ENCODE measurements at regions not wholly inside any gene's neighbourhood (a gene's known extent, or its start where the extent isn't known, plus 50 kb on each side); places are given as distances from the start of the nearest gene placed in this dataset.
A peak's percentile ranks its signal among the peaks of the same experiment; 100 is the strongest.
"Not testable (repeated sequence)": the region's sequence is repeated elsewhere in the genome, so short reads cannot be mapped to it uniquely, and the experiment has no call there.

GRCh38 chr6:167230288-167230687 lies 60.8 kb upstream of the UNC93A start:
- no peak for DNase-seq

- DNase-seq, result no peak
Observed at GRCh38 chr6:167232356-167232755, 58.8 kb upstream of the UNC93A start.

GRCh38 chr6:167233490-167233889 lies 57.6 kb upstream of the UNC93A start:
- no peak for DNase-seq

GRCh38 chr6:167234576-167234975 lies 56.5 kb upstream of the UNC93A start:
- DNase-seq, result not testable (repeated sequence)

GRCh38 chr6:167235005-167235404 lies 56.1 kb upstream of the UNC93A start:
- DNase-seq, result no peak

DNA sequence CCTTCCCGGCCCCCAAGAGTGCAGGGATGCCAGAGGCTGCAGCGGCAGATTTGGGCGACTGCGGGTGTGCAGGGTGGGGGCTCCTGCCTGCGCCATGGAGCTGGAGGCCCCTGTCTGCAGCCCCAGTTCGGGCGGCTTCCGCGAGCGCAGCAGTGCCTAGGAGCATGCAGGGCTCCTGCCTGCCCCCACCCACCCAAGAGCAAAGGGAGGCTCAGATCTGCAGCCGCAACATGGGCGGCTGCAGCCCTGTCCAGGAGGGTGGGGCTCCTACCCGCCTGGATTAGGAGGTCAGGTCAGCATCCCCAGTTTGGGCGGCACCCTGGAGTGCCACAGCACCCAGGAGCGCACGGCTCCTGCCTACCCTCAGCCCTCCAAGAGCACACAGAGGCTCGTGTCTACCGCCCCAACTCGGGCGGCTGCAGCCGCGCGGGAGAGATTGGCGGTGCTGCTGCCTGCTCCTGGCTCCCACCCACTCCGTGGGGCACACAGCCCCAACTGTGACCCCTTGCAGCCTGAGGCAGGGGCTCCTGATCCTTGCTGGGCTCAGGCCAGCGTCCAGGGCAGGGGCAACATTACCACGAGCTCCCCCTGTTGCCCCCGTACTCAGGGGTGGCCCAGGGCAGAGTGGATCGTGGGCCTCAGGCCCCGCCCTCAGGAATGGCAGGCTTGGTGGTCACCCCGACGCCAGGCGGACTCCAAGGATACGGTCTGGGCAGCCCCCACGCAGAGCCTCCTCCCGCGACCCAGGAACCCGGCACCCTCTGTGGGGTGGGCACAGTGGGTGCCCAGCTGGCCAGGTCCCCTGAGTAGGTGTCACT lies 55.5 kb upstream of the UNC93A start:
- DNase-seq, result no peak

- no peak for DNase-seq
Observed at GRCh38 chr6:167236239-167236571, 54.9 kb upstream of the UNC93A start.

- no peak for DNase-seq
Observed at GRCh38 chr6:167237438-167238145, 53.5 kb upstream of the UNC93A start.

GRCh38 chr6:167238146-167238693 lies 52.9 kb upstream of the UNC93A start:
- DNase-seq, result no peak

DNA sequence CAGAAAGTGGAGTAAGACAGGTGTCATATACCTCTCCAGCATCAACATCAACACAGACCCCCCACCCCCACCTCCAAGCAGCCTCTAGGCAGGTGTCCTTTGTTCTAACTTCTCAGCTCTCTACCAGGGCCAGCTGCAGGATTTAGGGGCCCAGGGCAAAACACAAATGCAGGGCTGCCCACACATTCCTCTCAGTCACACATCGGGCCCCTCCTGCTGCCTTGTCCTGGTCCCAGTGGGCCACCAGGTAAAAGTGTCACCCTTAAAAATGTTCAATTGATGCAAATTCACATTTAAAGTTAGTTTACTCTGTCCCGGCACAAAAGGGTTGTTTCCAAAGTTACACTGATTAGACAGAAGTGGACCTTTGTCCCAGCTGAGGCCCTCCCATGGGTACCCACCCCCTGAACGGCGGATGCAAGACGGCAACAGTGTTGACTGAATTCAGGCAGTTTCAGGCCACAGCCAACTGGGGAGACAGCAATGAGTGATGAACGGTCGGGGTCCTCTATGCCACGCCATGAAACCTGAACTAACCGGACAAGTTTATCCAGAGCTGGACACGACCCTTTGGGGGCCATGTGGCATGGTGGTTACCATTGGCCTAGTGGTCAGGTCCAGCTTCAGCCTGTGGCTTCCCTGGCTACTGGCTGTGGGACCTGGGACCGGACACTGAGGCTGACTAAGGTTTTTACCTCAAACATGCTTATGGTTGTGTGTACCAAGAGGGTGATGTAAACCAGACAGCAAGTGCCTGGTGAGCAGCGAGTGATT lies 52.2 kb upstream of the UNC93A start:
- peak; percentile 11 for DNase-seq

- DNase-seq, result not testable (repeated sequence)
Observed at GRCh38 chr6:167239470-167239869, 51.6 kb upstream of the UNC93A start.

GRCh38 chr6:167240034-167240541 lies 51.0 kb upstream of the UNC93A start:
- no peak for DNase-seq
